ENCODE measurements at regions not wholly inside any gene's neighbourhood (a gene's known extent, or its start where the extent isn't known, plus 50 kb on each side); places are given as distances from the start of the nearest gene placed in this dataset.

- no peak for TF ChIP-seq POLR2A (IDR thresholded peaks at IDR 0.05)
- TF ChIP-seq, protein P1, sequence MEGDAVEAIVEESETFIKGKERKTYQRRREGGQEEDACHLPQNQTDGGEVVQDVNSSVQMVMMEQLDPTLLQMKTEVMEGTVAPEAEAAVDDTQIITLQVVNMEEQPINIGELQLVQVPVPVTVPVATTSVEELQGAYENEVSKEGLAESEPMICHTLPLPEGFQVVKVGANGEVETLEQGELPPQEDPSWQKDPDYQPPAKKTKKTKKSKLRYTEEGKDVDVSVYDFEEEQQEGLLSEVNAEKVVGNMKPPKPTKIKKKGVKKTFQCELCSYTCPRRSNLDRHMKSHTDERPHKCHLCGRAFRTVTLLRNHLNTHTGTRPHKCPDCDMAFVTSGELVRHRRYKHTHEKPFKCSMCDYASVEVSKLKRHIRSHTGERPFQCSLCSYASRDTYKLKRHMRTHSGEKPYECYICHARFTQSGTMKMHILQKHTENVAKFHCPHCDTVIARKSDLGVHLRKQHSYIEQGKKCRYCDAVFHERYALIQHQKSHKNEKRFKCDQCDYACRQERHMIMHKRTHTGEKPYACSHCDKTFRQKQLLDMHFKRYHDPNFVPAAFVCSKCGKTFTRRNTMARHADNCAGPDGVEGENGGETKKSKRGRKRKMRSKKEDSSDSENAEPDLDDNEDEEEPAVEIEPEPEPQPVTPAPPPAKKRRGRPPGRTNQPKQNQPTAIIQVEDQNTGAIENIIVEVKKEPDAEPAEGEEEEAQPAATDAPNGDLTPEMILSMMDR (IDR thresholded peaks at IDR 0.05), result no peak
These were observed 204.3 kb upstream of the RSPO3 start for GRCh38 chr6:126914172-126914571.

Data from thyroid gland (tissue), 4 donors.